PFSK-1 (cell line): ENCODE measurements at regions not wholly inside any gene's neighbourhood (a gene's known extent, or its start where the extent isn't known, plus 50 kb on each side); places are given as distances from the start of the nearest gene placed in this dataset.

Experiments
- FOXP2 ChIP-seq: optimal IDR thresholded peaks from 2 replicates; pipeline ENCODE3; 2011; ENCODE audit warnings: borderline replicate concordance, control low read depth, inconsistent platforms; ENCODE audit not compliant: insufficient read depth; ENCODE audit errors: extremely low read length, extremely low read depth
- POLR2AphosphoS5 ChIP-seq: IDR thresholded peaks from 2 replicates; pipeline ENCODE4 v1.6.1; 2012; ENCODE audit warnings: low read depth, mild to moderate bottlenecking, control low read depth, low read length, moderate library complexity
- SIN3A ChIP-seq: IDR thresholded peaks from 2 replicates; pipeline ENCODE4 v1.6.1; 2012; ENCODE audit warnings: mild to moderate bottlenecking, low read length, moderate library complexity, borderline replicate concordance; ENCODE audit not compliant: insufficient read depth
- TAF1 ChIP-seq: IDR thresholded peaks from 2 replicates; pipeline ENCODE4 v1.6.1; 2012; ENCODE audit warnings: low read length, control low read depth, borderline replicate concordance; ENCODE audit not compliant: insufficient read depth
- TF ChIP-seq, protein P1 (sequence below), 2 experiments: IDR thresholded peaks; 2 replicates each; pipeline versions ENCODE4 v1.6.1 to v1.8.0; 2011 to 2012; ENCODE audit warnings: low read depth in 2 of 2, low read length in 2 of 2, control low read depth in 1 of 2, inconsistent platforms in 1 of 2, mild to moderate bottlenecking in 1 of 2, moderate library complexity in 1 of 2; ENCODE audit not compliant: insufficient read depth in 1 of 2

- TF ChIP-seq SIN3A, result no peak
- TF ChIP-seq POLR2AphosphoS5, result no peak
- TF ChIP-seq TAF1, result no peak
- TF ChIP-seq, protein P1, sequence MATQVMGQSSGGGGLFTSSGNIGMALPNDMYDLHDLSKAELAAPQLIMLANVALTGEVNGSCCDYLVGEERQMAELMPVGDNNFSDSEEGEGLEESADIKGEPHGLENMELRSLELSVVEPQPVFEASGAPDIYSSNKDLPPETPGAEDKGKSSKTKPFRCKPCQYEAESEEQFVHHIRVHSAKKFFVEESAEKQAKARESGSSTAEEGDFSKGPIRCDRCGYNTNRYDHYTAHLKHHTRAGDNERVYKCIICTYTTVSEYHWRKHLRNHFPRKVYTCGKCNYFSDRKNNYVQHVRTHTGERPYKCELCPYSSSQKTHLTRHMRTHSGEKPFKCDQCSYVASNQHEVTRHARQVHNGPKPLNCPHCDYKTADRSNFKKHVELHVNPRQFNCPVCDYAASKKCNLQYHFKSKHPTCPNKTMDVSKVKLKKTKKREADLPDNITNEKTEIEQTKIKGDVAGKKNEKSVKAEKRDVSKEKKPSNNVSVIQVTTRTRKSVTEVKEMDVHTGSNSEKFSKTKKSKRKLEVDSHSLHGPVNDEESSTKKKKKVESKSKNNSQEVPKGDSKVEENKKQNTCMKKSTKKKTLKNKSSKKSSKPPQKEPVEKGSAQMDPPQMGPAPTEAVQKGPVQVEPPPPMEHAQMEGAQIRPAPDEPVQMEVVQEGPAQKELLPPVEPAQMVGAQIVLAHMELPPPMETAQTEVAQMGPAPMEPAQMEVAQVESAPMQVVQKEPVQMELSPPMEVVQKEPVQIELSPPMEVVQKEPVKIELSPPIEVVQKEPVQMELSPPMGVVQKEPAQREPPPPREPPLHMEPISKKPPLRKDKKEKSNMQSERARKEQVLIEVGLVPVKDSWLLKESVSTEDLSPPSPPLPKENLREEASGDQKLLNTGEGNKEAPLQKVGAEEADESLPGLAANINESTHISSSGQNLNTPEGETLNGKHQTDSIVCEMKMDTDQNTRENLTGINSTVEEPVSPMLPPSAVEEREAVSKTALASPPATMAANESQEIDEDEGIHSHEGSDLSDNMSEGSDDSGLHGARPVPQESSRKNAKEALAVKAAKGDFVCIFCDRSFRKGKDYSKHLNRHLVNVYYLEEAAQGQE (IDR thresholded peaks at IDR 0.05; ENCODE audit: insufficient read depth in 1 of 2, low read depth in 2 of 2, low read length in 2 of 2), result no peak
- TF ChIP-seq FOXP2, result no peak
Measured at GRCh38 chr11:92894197-92894596, 75.3 kb upstream of the MTNR1B start.
